Caco-2 (cell line): ENCODE measurements at regions not wholly inside any gene's neighbourhood (a gene's known extent, or its start where the extent isn't known, plus 50 kb on each side); places are given as distances from the start of the nearest gene placed in this dataset.
A peak's percentile ranks its signal among the peaks of the same experiment; 100 is the strongest.

ENCODE experiments used
- BruUV-seq: library from RNA; stranded (reverse); fragments of 400-500 nt; replicated peaks from 2 replicates; lab custom pipeline; 2021; lab: Mats Ljungman, UMichigan
- CTCF ChIA-PET: fragments of 300-600 bp; sonication (Branson Sonifier 250); formaldehyde crosslinking; loops from one replicate; lab custom pipeline; 2022; ENCODE audit warnings: antibody characterized with exemption; lab: Charles Lee
- POLR2A ChIA-PET: fragments of 300-600 bp; sonication (Branson Sonifier 250); formaldehyde crosslinking; loops from one replicate; lab custom pipeline; 2022; ENCODE audit warnings: antibody characterized with exemption; lab: Charles Lee
- DNase-seq, 2 experiments: peaks; one replicate each; pipeline versions ENCODE4 v3.0.0 to v3.0.0-alpha.2; 2020 to 2022
- H3K27me3 ChIP-seq: replicated peaks from 2 replicates; pipeline ENCODE4 v1.6.0; 2011; ENCODE audit warnings: low read length; ENCODE audit not compliant: control insufficient read depth, insufficient read depth
- H3K36me3 ChIP-seq: 2 replicates; pipeline ENCODE4 v1.5.1; 2011; ENCODE audit warnings: low read length; ENCODE audit not compliant: control insufficient read depth, insufficient read depth
- H3K4me1 ChIP-seq: fragments of 250-450 bp; sonication (Bioruptor Pico); 2 replicates; pipeline ENCODE4 v1.5.1; 2020; ENCODE audit warnings: mild to moderate bottlenecking
- H3K4me3 ChIP-seq: 2 replicates; pipeline ENCODE4 v1.5.1; 2011; ENCODE audit warnings: low read depth, mild to moderate bottlenecking, control low read depth, low read length
- H3K9me3 ChIP-seq: fragments of 250-450 bp; sonication (Bioruptor Pico); 2 replicates; pipeline ENCODE4 v1.5.1; 2020; ENCODE audit warnings: mild to moderate bottlenecking, moderate library complexity
- H3K27ac Mint-ChIP-seq: one replicate; pipeline ENCODE4 v1.8.0; 2022; ENCODE audit warnings: mixed read lengths; ENCODE audit not compliant: unreplicated experiment
- H3K27me3 Mint-ChIP-seq: one replicate; pipeline ENCODE4 v1.8.0; 2022; ENCODE audit warnings: mixed read lengths; ENCODE audit not compliant: insufficient read depth, unreplicated experiment
- H3K36me3 Mint-ChIP-seq: one replicate; pipeline ENCODE4 v1.8.0; 2022; ENCODE audit warnings: mild to moderate bottlenecking, mixed read lengths; ENCODE audit not compliant: insufficient read depth, unreplicated experiment
- H3K4me1 Mint-ChIP-seq: one replicate; pipeline ENCODE4 v1.8.0; 2022; ENCODE audit warnings: low read depth, mixed read lengths; ENCODE audit not compliant: unreplicated experiment
- H3K4me3 Mint-ChIP-seq: one replicate; pipeline ENCODE4 v1.8.0; 2022; ENCODE audit warnings: mild to moderate bottlenecking, moderate library complexity, mixed read lengths; ENCODE audit not compliant: unreplicated experiment
- H3K9me3 Mint-ChIP-seq: one replicate; pipeline ENCODE4 v1.8.0; 2022; ENCODE audit warnings: mixed read lengths; ENCODE audit not compliant: unreplicated experiment
- CTCF ChIP-seq, 2 experiments: fragments of 200-600 bp in 1 of 2; IDR thresholded peaks; 1 replicate in 1 of 2; 2 replicates in 1 of 2; pipeline versions ENCODE4 v1.5.1 to v1.8.0; 2011 to 2022; ENCODE audit warnings: antibody characterized with exemption in 1 of 2, control low read depth in 1 of 2, inconsistent platforms in 1 of 2, low read depth in 1 of 2, low read length in 1 of 2, mild to moderate bottlenecking in 1 of 2, moderate library complexity in 1 of 2; ENCODE audit not compliant: insufficient read depth in 1 of 2, severe bottlenecking in 1 of 2, unreplicated experiment in 1 of 2
- intact Hi-C: fragments of 100-400 bp; cut with micrococcal nuclease; formaldehyde crosslinking; loops from one replicate; pipeline ENCODE4 v1.10.0; 2022; ENCODE audit not compliant: unreplicated experiment

GRCh38 chr9:110109333-110110092, 98.4 kb downstream of the C9orf152 start:
- intact Hi-C loops = no loop called here
- BruUV-seq = no TSS peak
- ChIA-PET CTCF (no interaction called here), POLR2A (interaction anchor here (0.7 kb wide), 1 partner anchor 16 kb away, joined by 5 read pairs; no protein-coding TSS in a partner anchor)
- Mint-ChIP-seq H3K4me3 (peak overlapping the region; percentile 19), H3K4me1 (peaks cover 45% of the 10 kb centered on the region), H3K9me3 (no peaks in the 10 kb centered on the region), H3K36me3 (peaks cover 27% of the 10 kb centered on the region), H3K27me3 (no peaks in the 10 kb centered on the region), H3K27ac (peak overlapping the region; percentile 85)
- peak; percentile 47 to 81 for DNase-seq
- Histone ChIP-seq H3K4me3 (no peak overlapping the region), H3K27me3 (no peaks in the 10 kb centered on the region), H3K4me1 (peaks cover 88% of the 10 kb centered on the region), H3K36me3 (no peaks in the 10 kb centered on the region; the same call in 1 of the 2 replicates), H3K9me3 (no peaks in the 10 kb centered on the region)
- no peak for TF ChIP-seq CTCF (IDR thresholded peaks at IDR 0.05; ENCODE audit: insufficient read depth in 1 of 2, low read depth in 1 of 2, low read length in 1 of 2, severe bottlenecking in 1 of 2, unreplicated experiment in 1 of 2)

- Mint-ChIP-seq H3K4me3 (no peak overlapping the region), H3K27me3 (no peaks in the 10 kb centered on the region), H3K36me3 (peaks cover 31% of the 10 kb centered on the region), H3K9me3 (no peaks in the 10 kb centered on the region), H3K4me1 (peaks cover 52% of the 10 kb centered on the region), H3K27ac (peak overlapping the region; percentile 85)
- Histone ChIP-seq H3K9me3 (no peaks in the 10 kb centered on the region), H3K27me3 (no peaks in the 10 kb centered on the region), H3K4me3 (no peak overlapping the region), H3K4me1 (peaks cover 89% of the 10 kb centered on the region), H3K36me3 (no peaks in the 10 kb centered on the region; the same call in 1 of the 2 replicates)
- intact Hi-C loops = no loop called here
- POLR2A ChIA-PET = interaction anchor here (0.7 kb wide), 1 partner anchor 15 kb away, joined by 5 read pairs; no protein-coding TSS in a partner anchor
- DNase-seq = no peak
- BruUV-seq = no TSS peak
- TF ChIP-seq CTCF (IDR thresholded peaks at IDR 0.05; ENCODE audit: insufficient read depth in 1 of 2, low read depth in 1 of 2, low read length in 1 of 2, severe bottlenecking in 1 of 2, unreplicated experiment in 1 of 2) = no peak
- CTCF ChIA-PET = interaction anchor here (0.6 kb wide), 1 partner anchor 187 kb away, joined by 3 read pairs; no protein-coding TSS in a partner anchor
Measured at GRCh38 chr9:110110154-110110553, 97.8 kb downstream of the C9orf152 start.

GRCh38 chr9:110111868-110112267, 96.1 kb downstream of the C9orf152 start:
- Mint-ChIP-seq H3K9me3 (no peaks in the 10 kb centered on the region), H3K27me3 (no peaks in the 10 kb centered on the region), H3K4me3 (peak overlapping the region; percentile 63), H3K4me1 (peaks cover 54% of the 10 kb centered on the region), H3K27ac (peak overlapping the region; percentile 91), H3K36me3 (peaks cover 31% of the 10 kb centered on the region)
- Histone ChIP-seq H3K27me3 (no peaks in the 10 kb centered on the region), H3K4me1 (peaks cover 89% of the 10 kb centered on the region), H3K4me3 (no peak overlapping the region), H3K9me3 (no peaks in the 10 kb centered on the region), H3K36me3 (no peaks in the 10 kb centered on the region; the same call in 1 of the 2 replicates)
- BruUV-seq = no TSS peak
- no peak for TF ChIP-seq CTCF (IDR thresholded peaks at IDR 0.05; ENCODE audit: insufficient read depth in 1 of 2, low read depth in 1 of 2, low read length in 1 of 2, severe bottlenecking in 1 of 2, unreplicated experiment in 1 of 2)
- ChIA-PET CTCF (interaction anchor here (1.9 kb wide), 1 partner anchor 8 kb away, joined by 5 read pairs; no protein-coding TSS in a partner anchor), POLR2A (interaction anchor here (0.8 to 2.2 kb wide), 5 partner anchors 13 to 24 kb away, joined by 3 to 39 read pairs (median 5); no protein-coding TSS in a partner anchor)
- intact Hi-C loops = loop anchor here (1.0 kb wide), 3 partner anchors 8 to 19 kb away; no protein-coding TSS in a partner anchor
- peak; percentile 55 to 58 for DNase-seq
